Caco-2 (cell line): ENCODE measurements at regions not wholly inside any gene's neighbourhood (a gene's known extent, or its start where the extent isn't known, plus 50 kb on each side); places are given as distances from the start of the nearest gene placed in this dataset.
A peak's percentile ranks its signal among the peaks of the same experiment; 100 is the strongest.

Experiments used
- BruUV-seq: library from RNA; stranded (reverse); fragments of 400-500 nt; replicated peaks from 2 replicates; lab custom pipeline; 2021; lab: Mats Ljungman, UMichigan
- CTCF ChIA-PET: fragments of 300-600 bp; sonication (Branson Sonifier 250); formaldehyde crosslinking; loops from one replicate; lab custom pipeline; 2022; ENCODE audit warnings: antibody characterized with exemption; lab: Charles Lee
- POLR2A ChIA-PET: fragments of 300-600 bp; sonication (Branson Sonifier 250); formaldehyde crosslinking; loops from one replicate; lab custom pipeline; 2022; ENCODE audit warnings: antibody characterized with exemption; lab: Charles Lee
- DNase-seq, 2 experiments: peaks; one replicate each; pipeline versions ENCODE4 v3.0.0 to v3.0.0-alpha.2; 2020 to 2022
- H3K27me3 ChIP-seq: replicated peaks from 2 replicates; pipeline ENCODE4 v1.6.0; 2011; ENCODE audit warnings: low read length; ENCODE audit not compliant: control insufficient read depth, insufficient read depth
- H3K36me3 ChIP-seq: 2 replicates; pipeline ENCODE4 v1.5.1; 2011; ENCODE audit warnings: low read length; ENCODE audit not compliant: control insufficient read depth, insufficient read depth
- H3K4me1 ChIP-seq: fragments of 250-450 bp; sonication (Bioruptor Pico); 2 replicates; pipeline ENCODE4 v1.5.1; 2020; ENCODE audit warnings: mild to moderate bottlenecking
- H3K4me3 ChIP-seq: 2 replicates; pipeline ENCODE4 v1.5.1; 2011; ENCODE audit warnings: low read depth, mild to moderate bottlenecking, control low read depth, low read length
- H3K9me3 ChIP-seq: fragments of 250-450 bp; sonication (Bioruptor Pico); 2 replicates; pipeline ENCODE4 v1.5.1; 2020; ENCODE audit warnings: mild to moderate bottlenecking, moderate library complexity
- H3K27ac Mint-ChIP-seq: one replicate; pipeline ENCODE4 v1.8.0; 2022; ENCODE audit warnings: mixed read lengths; ENCODE audit not compliant: unreplicated experiment
- H3K27me3 Mint-ChIP-seq: one replicate; pipeline ENCODE4 v1.8.0; 2022; ENCODE audit warnings: mixed read lengths; ENCODE audit not compliant: insufficient read depth, unreplicated experiment
- H3K36me3 Mint-ChIP-seq: one replicate; pipeline ENCODE4 v1.8.0; 2022; ENCODE audit warnings: mild to moderate bottlenecking, mixed read lengths; ENCODE audit not compliant: insufficient read depth, unreplicated experiment
- H3K4me1 Mint-ChIP-seq: one replicate; pipeline ENCODE4 v1.8.0; 2022; ENCODE audit warnings: low read depth, mixed read lengths; ENCODE audit not compliant: unreplicated experiment
- H3K4me3 Mint-ChIP-seq: one replicate; pipeline ENCODE4 v1.8.0; 2022; ENCODE audit warnings: mild to moderate bottlenecking, moderate library complexity, mixed read lengths; ENCODE audit not compliant: unreplicated experiment
- H3K9me3 Mint-ChIP-seq: one replicate; pipeline ENCODE4 v1.8.0; 2022; ENCODE audit warnings: mixed read lengths; ENCODE audit not compliant: unreplicated experiment
- intact Hi-C: fragments of 100-400 bp; cut with micrococcal nuclease; formaldehyde crosslinking; loops from one replicate; pipeline ENCODE4 v1.10.0; 2022; ENCODE audit not compliant: unreplicated experiment
- TF ChIP-seq, protein P1 (sequence below), 2 experiments: fragments of 200-600 bp in 1 of 2; IDR thresholded peaks; 1 replicate in 1 of 2; 2 replicates in 1 of 2; pipeline versions ENCODE4 v1.5.1 to v1.8.0; 2011 to 2022; ENCODE audit warnings: antibody characterized with exemption in 1 of 2, control low read depth in 1 of 2, inconsistent platforms in 1 of 2, low read depth in 1 of 2, low read length in 1 of 2, mild to moderate bottlenecking in 1 of 2, moderate library complexity in 1 of 2; ENCODE audit not compliant: insufficient read depth in 1 of 2, severe bottlenecking in 1 of 2, unreplicated experiment in 1 of 2

DNA sequence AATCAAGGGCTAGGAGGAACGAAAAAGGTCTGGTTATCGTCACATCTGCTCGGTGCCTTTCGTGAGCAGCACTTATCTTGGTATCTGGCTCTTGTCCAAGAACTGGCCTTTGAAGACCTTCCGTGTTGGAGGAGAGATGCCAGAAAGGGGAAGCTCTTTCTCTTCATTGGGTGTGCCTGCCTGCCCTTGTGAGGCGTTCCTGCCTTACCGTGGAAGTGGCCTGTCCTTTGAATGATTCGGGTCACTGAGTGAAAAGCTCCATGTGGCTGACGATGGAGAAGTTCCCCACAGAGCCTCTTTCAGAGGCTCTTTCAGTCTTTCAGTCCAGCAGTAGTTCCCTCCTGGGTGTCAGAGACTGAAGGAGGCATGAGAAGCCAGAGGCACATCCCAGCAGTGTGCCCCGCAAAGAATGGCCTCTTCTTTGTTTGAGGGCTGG lies 121.5 kb upstream of the SLC10A2 start:
- ChIA-PET CTCF (no interaction called here), POLR2A (no interaction called here)
- Mint-ChIP-seq H3K36me3 (no peaks in the 10 kb centered on the region), H3K27me3 (no peaks in the 10 kb centered on the region), H3K4me1 (no peaks in the 10 kb centered on the region), H3K9me3 (no peaks in the 10 kb centered on the region), H3K4me3 (no peak overlapping the region), H3K27ac (no peak overlapping the region)
- no peak overlapping the region for H3K4me3 ChIP-seq
- no peaks in the 10 kb centered on the region for H3K27me3 ChIP-seq
- TF ChIP-seq, protein P1, sequence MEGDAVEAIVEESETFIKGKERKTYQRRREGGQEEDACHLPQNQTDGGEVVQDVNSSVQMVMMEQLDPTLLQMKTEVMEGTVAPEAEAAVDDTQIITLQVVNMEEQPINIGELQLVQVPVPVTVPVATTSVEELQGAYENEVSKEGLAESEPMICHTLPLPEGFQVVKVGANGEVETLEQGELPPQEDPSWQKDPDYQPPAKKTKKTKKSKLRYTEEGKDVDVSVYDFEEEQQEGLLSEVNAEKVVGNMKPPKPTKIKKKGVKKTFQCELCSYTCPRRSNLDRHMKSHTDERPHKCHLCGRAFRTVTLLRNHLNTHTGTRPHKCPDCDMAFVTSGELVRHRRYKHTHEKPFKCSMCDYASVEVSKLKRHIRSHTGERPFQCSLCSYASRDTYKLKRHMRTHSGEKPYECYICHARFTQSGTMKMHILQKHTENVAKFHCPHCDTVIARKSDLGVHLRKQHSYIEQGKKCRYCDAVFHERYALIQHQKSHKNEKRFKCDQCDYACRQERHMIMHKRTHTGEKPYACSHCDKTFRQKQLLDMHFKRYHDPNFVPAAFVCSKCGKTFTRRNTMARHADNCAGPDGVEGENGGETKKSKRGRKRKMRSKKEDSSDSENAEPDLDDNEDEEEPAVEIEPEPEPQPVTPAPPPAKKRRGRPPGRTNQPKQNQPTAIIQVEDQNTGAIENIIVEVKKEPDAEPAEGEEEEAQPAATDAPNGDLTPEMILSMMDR (IDR thresholded peaks at IDR 0.05; ENCODE audit: insufficient read depth in 1 of 2, low read depth in 1 of 2, low read length in 1 of 2, severe bottlenecking in 1 of 2, unreplicated experiment in 1 of 2) = no peak
- H3K36me3 ChIP-seq = no peaks in the 10 kb centered on the region
- H3K9me3 ChIP-seq = no peaks in the 10 kb centered on the region
- intact Hi-C loops = loop anchor here (1.0 to 10.0 kb wide), 7 partner anchors 142 to 690 kb away; no protein-coding TSS in a partner anchor
- BruUV-seq = no TSS peak
- H3K4me1 ChIP-seq = no peaks in the 10 kb centered on the region
- DNase-seq = peak in 1 of 2 experiments; percentile 37

GRCh38 chr13:103184413-103184812 lies 118.2 kb upstream of the SLC10A2 start:
- H3K9me3 Mint-ChIP-seq = no peaks in the 10 kb centered on the region
- TF ChIP-seq, protein P1 (IDR thresholded peaks at IDR 0.05; ENCODE audit: insufficient read depth in 1 of 2, low read depth in 1 of 2, low read length in 1 of 2, severe bottlenecking in 1 of 2, unreplicated experiment in 1 of 2) = no peak
- intact Hi-C loops = loop anchor here (10.0 kb wide), 1 partner anchor 440 kb away; no protein-coding TSS in a partner anchor
- Histone ChIP-seq H3K9me3 (no peaks in the 10 kb centered on the region), H3K4me3 (no peak overlapping the region), H3K36me3 (no peaks in the 10 kb centered on the region), H3K4me1 (no peaks in the 10 kb centered on the region), H3K27me3 (no peaks in the 10 kb centered on the region)
- BruUV-seq = no TSS peak
- H3K36me3 Mint-ChIP-seq = no peaks in the 10 kb centered on the region
- POLR2A ChIA-PET = no interaction called here
- no peaks in the 10 kb centered on the region for H3K4me1 Mint-ChIP-seq
- CTCF ChIA-PET = no interaction called here
- H3K4me3 Mint-ChIP-seq = no peak overlapping the region
- H3K27me3 Mint-ChIP-seq = no peaks in the 10 kb centered on the region
- H3K27ac Mint-ChIP-seq = no peak overlapping the region
- DNase-seq = no peak

DNA sequence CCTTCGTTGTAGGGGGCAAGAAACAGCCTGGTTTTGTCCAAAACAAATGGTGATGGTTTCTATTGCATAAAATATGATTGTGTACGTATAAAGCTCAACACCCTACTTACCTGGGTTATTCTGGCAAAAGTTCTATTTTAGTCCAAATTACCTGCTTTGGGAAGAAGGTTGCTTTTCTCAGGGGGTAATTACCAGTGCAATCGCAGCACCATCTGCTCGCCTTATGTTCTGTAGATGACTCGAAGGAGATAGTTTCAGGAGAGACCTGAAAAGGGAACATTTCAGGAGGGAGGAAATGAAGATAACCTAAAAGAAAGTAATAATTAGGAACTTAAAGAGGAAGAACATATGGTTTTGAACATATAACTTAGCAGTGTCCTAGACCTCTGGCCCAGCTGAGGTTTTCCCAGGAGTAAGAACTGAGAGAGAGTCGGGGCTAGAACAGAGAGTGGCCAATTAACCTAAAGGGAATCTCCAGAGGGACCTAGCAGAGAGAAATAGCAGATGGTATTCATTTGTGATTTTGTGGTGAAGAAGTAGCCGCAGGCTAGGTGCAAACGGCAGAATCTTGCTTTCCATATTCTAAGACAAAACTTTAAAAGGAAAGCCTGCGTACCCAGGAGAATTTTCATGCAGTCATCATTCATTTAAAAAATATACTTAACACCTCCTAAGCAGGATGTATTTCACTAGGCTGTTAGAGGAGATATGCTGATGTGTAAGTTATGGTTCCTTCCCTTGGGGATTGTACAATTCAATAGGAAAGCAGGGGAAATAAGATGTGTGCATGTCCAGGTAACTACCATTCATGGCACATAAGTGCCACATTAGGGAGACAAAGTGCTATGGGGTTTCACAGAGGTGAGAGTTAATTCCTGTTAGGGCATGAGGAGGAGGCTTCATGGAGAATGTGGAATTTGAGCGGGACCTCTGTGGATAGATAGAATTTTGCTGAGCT lies 113.0 kb upstream of the SLC10A2 start:
- no peak overlapping the region for H3K4me3 ChIP-seq
- no TSS peak for BruUV-seq
- H3K4me1 Mint-ChIP-seq = no peaks in the 10 kb centered on the region
- no peaks in the 10 kb centered on the region for H3K27me3 Mint-ChIP-seq
- no peak overlapping the region for H3K27ac Mint-ChIP-seq
- no peak for DNase-seq
- H3K36me3 Mint-ChIP-seq = no peaks in the 10 kb centered on the region
- H3K9me3 ChIP-seq = 0 out of 2 replicates have a peak, but pooled peaks cover 2% of the 10 kb centered on the region
- no peak overlapping the region for H3K4me3 Mint-ChIP-seq
- CTCF ChIA-PET = no interaction called here
- H3K27me3 ChIP-seq = no peaks in the 10 kb centered on the region
- no peaks in the 10 kb centered on the region for H3K36me3 ChIP-seq
- intact Hi-C loops = no loop called here
- TF ChIP-seq, protein P1 (IDR thresholded peaks at IDR 0.05; ENCODE audit: insufficient read depth in 1 of 2, low read depth in 1 of 2, low read length in 1 of 2, severe bottlenecking in 1 of 2, unreplicated experiment in 1 of 2) = no peak
- H3K4me1 ChIP-seq = no peaks in the 10 kb centered on the region
- POLR2A ChIA-PET = no interaction called here
- H3K9me3 Mint-ChIP-seq = peaks cover 9% of the 10 kb centered on the region
